ENCODE measurements at regions not wholly inside any gene's neighbourhood (a gene's known extent, or its start where the extent isn't known, plus 50 kb on each side); places are given as distances from the start of the nearest gene placed in this dataset.

GRCh38 chr5:58015175-58015574, 444.7 kb downstream of the PLK2 start:
- no peak overlapping the region for H4K8ac ChIP-seq (ENCODE audit: extremely low read depth, insufficient read depth, low read length)
- ChIA-PET CTCF (ENCODE audit: partially characterized antibody) (no interaction called here), POLR2A (ENCODE audit: partially characterized antibody) (no interaction called here)
- H3K36me3 ChIP-seq (ENCODE audit: control insufficient read depth in 2 of 4, insufficient read depth in 4 of 4, low read length in 3 of 4) = no peaks in the 10 kb centered on the region
- H3K79me2 ChIP-seq (ENCODE audit: control insufficient read depth in 1 of 2, insufficient read depth in 2 of 2, low read length in 2 of 2) = no peaks in the 10 kb centered on the region
- H3K4me3 ChIP-seq (ENCODE audit: extremely low read depth in 1 of 4, insufficient read depth in 2 of 4, low read depth in 3 of 4, low read length in 4 of 4) = no peak overlapping the region
- no peak for FAIRE-seq
- no peak for DNase-seq (ENCODE audit: low read depth in 1 of 2, low spot score in 2 of 2)
- no peak overlapping the region for H4K91ac ChIP-seq (replicated peaks; ENCODE audit: insufficient read length, low read length)
- H2BK120ac ChIP-seq (replicated peaks; ENCODE audit: low read depth, low read length) = no peak overlapping the region
- H3K18ac ChIP-seq (ENCODE audit: extremely low read depth, low read length) = no peak overlapping the region
- H3K79me1 ChIP-seq (ENCODE audit: low read depth, low read length) = no peaks in the 10 kb centered on the region
- 97% methylated on average over 3 of the region's 3 CpGs; no CpG with 5 or more reads in 1 of the 2 experiments for WGBS, 2 experiments (ENCODE audit: extremely low coverage in 1 of 2, insufficient coverage in 1 of 2, insufficient read length in 1 of 2, insufficient replicate concordance in 2 of 2, low coverage in 1 of 2, low lambda C conversion rate in 2 of 2, missing lambda C conversion rate in 1 of 2)
- H3K4me2 ChIP-seq (ENCODE audit: insufficient read depth in 1 of 2, low read depth in 2 of 2, low read length in 2 of 2) = no peak overlapping the region
- no peak overlapping the region for H2BK12ac ChIP-seq (ENCODE audit: low read depth, low read length)
- H3K23ac ChIP-seq (ENCODE audit: insufficient read length) = no peak overlapping the region
- H3K4ac ChIP-seq (replicated peaks; ENCODE audit: insufficient read length, low read depth, low read length) = no peak overlapping the region
- H3K9me3 ChIP-seq (ENCODE audit: insufficient read depth in 2 of 2, low read depth in 1 of 2, low read length in 1 of 2) = no peaks in the 10 kb centered on the region
- H4K20me1 ChIP-seq (replicated peaks in 1 of 2; ENCODE audit: control insufficient read depth in 1 of 2, insufficient read depth in 2 of 2, low read length in 2 of 2) = no peaks in the 10 kb centered on the region
- H2BK15ac ChIP-seq (ENCODE audit: low read length) = no peak overlapping the region
- H2AK5ac ChIP-seq (ENCODE audit: low read depth, low read length) = no peak overlapping the region
- H2BK20ac ChIP-seq (ENCODE audit: low read length) = no peak overlapping the region
- H3K14ac ChIP-seq (ENCODE audit: insufficient read length) = no peak overlapping the region
- H3K23me2 ChIP-seq (ENCODE audit: low read depth, low read length) = no peaks in the 10 kb centered on the region
- no peak overlapping the region for H3K9ac ChIP-seq (replicated peaks in 1 of 4; ENCODE audit: extremely low read depth in 1 of 4, low read depth in 3 of 4, low read length in 3 of 4)
- H4K5ac ChIP-seq (ENCODE audit: insufficient read length, low read depth, low read length) = no peak overlapping the region
- H2AFZ ChIP-seq (ENCODE audit: low read length) = no peak overlapping the region
- no peak overlapping the region for H3K56ac ChIP-seq (replicated peaks; ENCODE audit: insufficient read length, low read depth, low read length)
- no peak overlapping the region for H2BK5ac ChIP-seq (ENCODE audit: low read depth, low read length)
- no peaks in the 10 kb centered on the region for H3K27me3 ChIP-seq (replicated peaks in 1 of 4; ENCODE audit: control insufficient read depth in 3 of 4, extremely low read depth in 1 of 4, insufficient read depth in 3 of 4, low read length in 3 of 4)
- H3K27ac ChIP-seq (ENCODE audit: low read depth, low read length) = no peak overlapping the region
- H3K4me1 ChIP-seq (replicated peaks in 1 of 4; ENCODE audit: control insufficient read depth in 3 of 4, insufficient read depth in 4 of 4, low read length in 3 of 4) = peaks cover 0 to 2% (median 0%) of the 10 kb centered on the region in 4 experiments; a peak in 1 of 7 replicates
- TF ChIP-seq NRF1 (IDR thresholded peaks at IDR 0.05; ENCODE audit: low read depth, low read length) = no peak
- no peak for TF ChIP-seq TEAD4 (IDR thresholded peaks at IDR 0.05; ENCODE audit: low read depth, low read length)
- no peak for TF ChIP-seq MAX (IDR thresholded peaks at IDR 0.05)
- no peak for TF ChIP-seq CTBP2 (IDR thresholded peaks at IDR 0.05; ENCODE audit: borderline replicate concordance, insufficient read depth, insufficient read length, low read length)
- no peak for TF ChIP-seq POLR2A (IDR thresholded peaks at IDR 0.05; ENCODE audit: control extremely low read depth in 1 of 2, low read depth in 2 of 2, low read length in 2 of 2)
- no peak for TF ChIP-seq SP2 (IDR thresholded peaks at IDR 0.05; ENCODE audit: low read length)
- no peak for TF ChIP-seq HDAC2 (IDR thresholded peaks at IDR 0.05; ENCODE audit: borderline replicate concordance in 1 of 2, low read depth in 2 of 2, low read length in 2 of 2)
- no peak for TF ChIP-seq SAP30 (IDR thresholded peaks at IDR 0.05; ENCODE audit: insufficient read depth, insufficient replicate concordance, low read length)

All from H1 (cell line).